ENCODE measurements at regions not wholly inside any gene's neighbourhood (a gene's known extent, or its start where the extent isn't known, plus 50 kb on each side); places are given as distances from the start of the nearest gene placed in this dataset.

DNA sequence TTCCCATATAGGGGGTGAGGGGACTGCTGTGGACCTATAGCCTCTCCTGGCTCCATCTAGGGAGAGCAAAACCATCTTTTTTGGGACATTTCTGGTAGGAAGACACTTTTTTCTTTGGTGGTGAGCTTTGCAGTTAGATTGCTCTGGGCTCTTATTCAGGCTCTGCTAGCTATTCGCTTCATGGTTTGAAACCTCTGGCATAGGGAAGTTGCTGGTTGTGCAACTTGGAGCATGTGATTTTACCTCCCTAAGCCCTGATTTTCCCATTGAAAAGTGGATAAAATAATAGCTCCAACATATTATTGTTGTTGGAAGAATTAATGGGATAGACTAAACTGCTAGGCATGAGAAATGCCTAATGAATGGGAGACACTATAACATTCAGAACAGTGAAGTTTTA is 69.6 kb downstream of the CYP26A1 start:
- Mint-ChIP-seq H3K27me3 (ENCODE audit: unreplicated experiment) (no peaks in the 10 kb centered on the region), H3K27ac (ENCODE audit: unreplicated experiment) (no peak overlapping the region), H3K4me3 (ENCODE audit: unreplicated experiment) (no peak overlapping the region), H3K9me3 (ENCODE audit: unreplicated experiment) (no peaks in the 10 kb centered on the region), H3K4me1 (ENCODE audit: unreplicated experiment) (peaks cover 6% of the 10 kb centered on the region), H3K36me3 (ENCODE audit: low read depth, unreplicated experiment) (no peaks in the 10 kb centered on the region)
- TF ChIP-seq CTCF (IDR thresholded peaks at IDR 0.05; ENCODE audit: unreplicated experiment), result no peak
- no peak for DNase-seq (ENCODE audit: low spot score)

GRCh38 chr10:93146336-93146735 is 72.6 kb downstream of the CYP26A1 start:
- TF ChIP-seq CTCF (IDR thresholded peaks at IDR 0.05; ENCODE audit: unreplicated experiment), result no peak
- H3K27ac Mint-ChIP-seq (ENCODE audit: unreplicated experiment), result no peak overlapping the region

GRCh38 chr10:93147281-93147680 is 73.6 kb downstream of the CYP26A1 start:
- no peak for DNase-seq (ENCODE audit: low spot score)
- Mint-ChIP-seq H3K27me3 (ENCODE audit: unreplicated experiment) (no peaks in the 10 kb centered on the region), H3K9me3 (ENCODE audit: unreplicated experiment) (no peaks in the 10 kb centered on the region), H3K27ac (ENCODE audit: unreplicated experiment) (no peak overlapping the region), H3K36me3 (ENCODE audit: low read depth, unreplicated experiment) (peaks cover 5% of the 10 kb centered on the region), H3K4me1 (ENCODE audit: unreplicated experiment) (no peaks in the 10 kb centered on the region), H3K4me3 (ENCODE audit: unreplicated experiment) (no peak overlapping the region)
- TF ChIP-seq CTCF (IDR thresholded peaks at IDR 0.05; ENCODE audit: unreplicated experiment), result no peak

More at GRCh38 chr10:93146336-93146735, 72.6 kb downstream of the CYP26A1 start:
- H3K4me3 Mint-ChIP-seq (ENCODE audit: unreplicated experiment), result no peak overlapping the region
- H3K4me1 Mint-ChIP-seq (ENCODE audit: unreplicated experiment), result no peaks in the 10 kb centered on the region
- H3K27me3 Mint-ChIP-seq (ENCODE audit: unreplicated experiment), result no peaks in the 10 kb centered on the region
- no peaks in the 10 kb centered on the region for H3K9me3 Mint-ChIP-seq (ENCODE audit: unreplicated experiment)
- H3K36me3 Mint-ChIP-seq (ENCODE audit: low read depth, unreplicated experiment), result peaks cover 5% of the 10 kb centered on the region
- DNase-seq (ENCODE audit: low spot score), result no peak

DNA sequence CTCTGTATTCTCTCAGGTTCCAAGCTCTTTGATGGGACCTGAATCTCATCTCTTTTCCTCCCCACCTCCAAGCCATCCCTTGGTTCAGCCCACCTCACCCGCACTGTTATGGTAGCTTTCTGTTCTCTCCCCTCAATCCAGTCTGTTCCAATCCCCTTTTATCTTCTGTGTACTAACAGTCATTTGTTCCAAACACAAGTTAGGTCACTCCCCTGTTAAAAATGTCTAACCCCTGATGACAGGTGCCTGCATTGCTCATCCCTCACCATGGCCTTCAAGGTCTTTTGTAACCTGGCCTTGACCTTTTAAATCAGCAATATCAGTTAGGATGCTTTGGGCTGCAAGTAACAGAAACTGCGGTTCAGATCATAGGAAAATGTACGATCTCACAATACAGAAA is 74.8 kb downstream of the CYP26A1 start:
- Mint-ChIP-seq H3K9me3 (ENCODE audit: unreplicated experiment) (no peaks in the 10 kb centered on the region), H3K27ac (ENCODE audit: unreplicated experiment) (no peak overlapping the region), H3K4me1 (ENCODE audit: unreplicated experiment) (no peaks in the 10 kb centered on the region), H3K4me3 (ENCODE audit: unreplicated experiment) (no peak overlapping the region), H3K36me3 (ENCODE audit: low read depth, unreplicated experiment) (peaks cover 5% of the 10 kb centered on the region), H3K27me3 (ENCODE audit: unreplicated experiment) (no peaks in the 10 kb centered on the region)
- TF ChIP-seq CTCF (IDR thresholded peaks at IDR 0.05; ENCODE audit: unreplicated experiment), result no peak
- no peak for DNase-seq (ENCODE audit: low spot score)

DNA sequence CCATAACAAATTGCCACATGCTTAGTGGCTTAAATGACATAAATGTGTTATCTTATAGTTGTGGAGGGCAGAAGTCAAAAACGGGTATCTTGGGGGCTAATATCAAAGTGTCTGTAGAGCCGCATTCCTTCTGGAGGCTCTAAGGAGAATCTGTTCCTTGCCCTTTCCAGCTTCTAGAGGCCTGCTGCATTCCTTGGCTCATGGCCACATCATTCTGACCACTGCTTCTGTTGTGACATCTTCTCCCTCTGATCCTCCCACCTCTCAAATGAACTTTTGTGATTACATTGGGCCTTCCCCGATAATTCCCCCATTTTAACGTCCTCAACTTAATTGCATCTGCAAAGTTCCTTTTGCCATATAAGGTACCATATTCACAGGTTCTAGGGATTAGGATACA is 76.1 kb downstream of the CYP26A1 start:
- no peaks in the 10 kb centered on the region for H3K9me3 Mint-ChIP-seq (ENCODE audit: unreplicated experiment)
- no peaks in the 10 kb centered on the region for H3K4me1 Mint-ChIP-seq (ENCODE audit: unreplicated experiment)
- no peak for DNase-seq (ENCODE audit: low spot score)
- H3K27me3 Mint-ChIP-seq (ENCODE audit: unreplicated experiment), result no peaks in the 10 kb centered on the region
- H3K4me3 Mint-ChIP-seq (ENCODE audit: unreplicated experiment), result no peak overlapping the region
- TF ChIP-seq CTCF (IDR thresholded peaks at IDR 0.05; ENCODE audit: unreplicated experiment), result no peak
- H3K36me3 Mint-ChIP-seq (ENCODE audit: low read depth, unreplicated experiment), result peaks cover 5% of the 10 kb centered on the region
- no peak overlapping the region for H3K27ac Mint-ChIP-seq (ENCODE audit: unreplicated experiment)
